Esophagus (tissue), 2 donors: ENCODE measurements at regions not wholly inside any gene's neighbourhood (a gene's known extent, or its start where the extent isn't known, plus 50 kb on each side); places are given as distances from the start of the nearest gene placed in this dataset.

ENCODE experiments used
- H3K27ac ChIP-seq, 2 donors: one replicate each; pipeline ENCODE4 v1.5.1; 2013; ENCODE audit warnings: low read depth in 2 of 2, mild to moderate bottlenecking in 2 of 2, inconsistent platforms in 1 of 2, low read length in 1 of 2, moderate library complexity in 1 of 2
- H3K27me3 ChIP-seq, 2 donors: one replicate each; pipeline ENCODE4 v1.6.1; 2013; ENCODE audit warnings: low read length in 2 of 2, control low read depth in 1 of 2, mild to moderate bottlenecking in 1 of 2; ENCODE audit not compliant: insufficient read depth in 2 of 2, control insufficient read depth in 1 of 2
- H3K36me3 ChIP-seq, 2 donors: one replicate each; pipeline ENCODE4 v1.6.1; 2013; ENCODE audit warnings: low read length in 1 of 2; ENCODE audit not compliant: control insufficient read depth in 2 of 2, insufficient read depth in 2 of 2
- H3K4me1 ChIP-seq, 2 donors: one replicate each; pipeline ENCODE4 v1.6.1; 2013; ENCODE audit warnings: low read length in 1 of 2; ENCODE audit not compliant: control insufficient read depth in 2 of 2, insufficient read depth in 2 of 2
- H3K4me3 ChIP-seq, 2 donors: one replicate each; pipeline ENCODE4 v1.5.1; 2013; ENCODE audit warnings: low read length in 2 of 2, mild to moderate bottlenecking in 2 of 2, low read depth in 1 of 2, moderate library complexity in 1 of 2
- H3K9me3 ChIP-seq, 2 donors: one replicate each; pipeline ENCODE4 v1.6.1; 2013; ENCODE audit warnings: mild to moderate bottlenecking in 2 of 2, low read depth in 1 of 2, low read length in 1 of 2, moderate library complexity in 1 of 2; ENCODE audit not compliant: control insufficient read depth in 2 of 2, insufficient read depth in 1 of 2
- WGBS, 2 donors: extraction: QIAGEN DNeasy Blood & Tissue Kit; methylation state at CpG; one replicate each; pipeline ENCODE4 v1.1.7; 2013; 5-methylcytosine and 5-hydroxymethylcytosine counted together
- donor health status: healthy with polysubstance abuse.
- donor health status: Bipolar disorder and iron deficiency.

GRCh38 chr12:131586761-131587160 is 124.1 kb upstream of the SFSWAP start:
- Histone ChIP-seq H3K36me3 (no peaks in the 10 kb centered on the region), H3K4me3 (no peak overlapping the region), H3K4me1 (peaks cover 0 to 2% of the 10 kb centered on the region in 2 donors), H3K9me3 (peaks cover 0 to 13% of the 10 kb centered on the region in 2 donors), H3K27me3 (no peaks in the 10 kb centered on the region), H3K27ac (no peak overlapping the region)
- 59 to 66% methylated on average over 3 of the region's 3 CpGs for WGBS, 2 donors

- 89 to 91% methylated on average over 11 of the region's 11 CpGs for WGBS, 2 donors
- Histone ChIP-seq H3K36me3 (no peaks in the 10 kb centered on the region), H3K4me3 (no peak overlapping the region), H3K4me1 (peaks cover 0 to 2% of the 10 kb centered on the region in 2 donors), H3K9me3 (peaks cover 0 to 17% of the 10 kb centered on the region in 2 donors), H3K27me3 (no peaks in the 10 kb centered on the region), H3K27ac (no peak overlapping the region)
Measured at GRCh38 chr12:131587565-131587964, 123.3 kb upstream of the SFSWAP start.

- 65 to 70% methylated on average over 11 of the region's 11 CpGs for WGBS, 2 donors
- Histone ChIP-seq H3K4me3 (no peak overlapping the region), H3K27ac (no peak overlapping the region), H3K36me3 (no peaks in the 10 kb centered on the region), H3K9me3 (peaks cover 0 to 17% of the 10 kb centered on the region in 2 donors), H3K27me3 (no peaks in the 10 kb centered on the region), H3K4me1 (peaks cover 0 to 2% of the 10 kb centered on the region in 2 donors)
Measured at GRCh38 chr12:131589221-131589897, 121.5 kb upstream of the SFSWAP start.

GRCh38 chr12:131589966-131590365 is 120.9 kb upstream of the SFSWAP start:
- Histone ChIP-seq H3K4me3 (no peak overlapping the region), H3K4me1 (peaks cover 0 to 2% of the 10 kb centered on the region in 2 donors), H3K27me3 (no peaks in the 10 kb centered on the region), H3K36me3 (no peaks in the 10 kb centered on the region), H3K27ac (no peak overlapping the region), H3K9me3 (peaks cover 0 to 17% of the 10 kb centered on the region in 2 donors)

GRCh38 chr12:131591136-131591535 is 119.8 kb upstream of the SFSWAP start:
- peaks cover 0 to 2% of the 10 kb centered on the region in 2 donors for H3K4me1 ChIP-seq
- WGBS, 2 donors: 78 to 80% methylated on average over 7 of the region's 7 CpGs
- H3K27me3 ChIP-seq: no peaks in the 10 kb centered on the region
- no peak overlapping the region for H3K4me3 ChIP-seq
- H3K36me3 ChIP-seq: no peaks in the 10 kb centered on the region
- no peak overlapping the region for H3K27ac ChIP-seq
- peaks cover 0 to 17% of the 10 kb centered on the region in 2 donors for H3K9me3 ChIP-seq

- peaks cover 0 to 12% of the 10 kb centered on the region in 2 donors for H3K9me3 ChIP-seq
- H3K4me3 ChIP-seq: no peak overlapping the region
- 90% methylated on average over 37 to 42 of the region's 42 CpGs for WGBS, 2 donors
- H3K4me1 ChIP-seq: peaks cover 0 to 2% of the 10 kb centered on the region in 2 donors
- no peaks in the 10 kb centered on the region for H3K27me3 ChIP-seq
- no peaks in the 10 kb centered on the region for H3K36me3 ChIP-seq
- no peak overlapping the region for H3K27ac ChIP-seq
Measured at GRCh38 chr12:131591714-131592709, 118.9 kb upstream of the SFSWAP start.

GRCh38 chr12:131592972-131593371 is 117.9 kb upstream of the SFSWAP start:
- no peak overlapping the region for H3K4me3 ChIP-seq
- H3K27me3 ChIP-seq: no peaks in the 10 kb centered on the region
- H3K36me3 ChIP-seq: no peaks in the 10 kb centered on the region
- peaks cover 0 to 2% of the 10 kb centered on the region in 2 donors for H3K4me1 ChIP-seq
- H3K27ac ChIP-seq: no peak overlapping the region
- H3K9me3 ChIP-seq: peaks cover 0 to 4% of the 10 kb centered on the region in 2 donors
- 65 to 73% methylated on average over 6 of the region's 6 CpGs for WGBS, 2 donors

- Histone ChIP-seq H3K36me3 (no peaks in the 10 kb centered on the region), H3K9me3 (peaks cover 0 to 4% of the 10 kb centered on the region in 2 donors), H3K4me3 (no peak overlapping the region), H3K27me3 (no peaks in the 10 kb centered on the region), H3K4me1 (peaks cover 0 to 2% of the 10 kb centered on the region in 2 donors), H3K27ac (no peak overlapping the region)
- WGBS, 2 donors: 81 to 83% methylated on average over 3 of the region's 3 CpGs
Measured at GRCh38 chr12:131593406-131593805, 117.5 kb upstream of the SFSWAP start.

- H3K9me3 ChIP-seq: peaks cover 0 to 4% of the 10 kb centered on the region in 2 donors
- H3K27ac ChIP-seq: no peak overlapping the region
- WGBS, 2 donors: 76 to 85% methylated on average over 5 of the region's 5 CpGs
- no peak overlapping the region for H3K4me3 ChIP-seq
- no peaks in the 10 kb centered on the region for H3K4me1 ChIP-seq
- H3K27me3 ChIP-seq: no peaks in the 10 kb centered on the region
- no peaks in the 10 kb centered on the region for H3K36me3 ChIP-seq
Measured at GRCh38 chr12:131596115-131596514, 114.8 kb upstream of the SFSWAP start.
